IgD-negative memory B cell (primary cell): ENCODE measurements at regions not wholly inside any gene's neighbourhood (a gene's known extent, or its start where the extent isn't known, plus 50 kb on each side); places are given as distances from the start of the nearest gene placed in this dataset.

Experiments
- H3K27ac Mint-ChIP-seq, 3 donors: one replicate each; pipeline ENCODE4 v1.8.0; 2020 to 2022; ENCODE audit warnings: mild to moderate bottlenecking in 3 of 3, mixed read lengths in 3 of 3, moderate library complexity in 1 of 3
- H3K27me3 Mint-ChIP-seq: one replicate; pipeline ENCODE4 v1.8.0; 2021; ENCODE audit warnings: mixed read lengths
- H3K36me3 Mint-ChIP-seq: one replicate; pipeline ENCODE4 v1.8.0; 2020; ENCODE audit warnings: mild to moderate bottlenecking, mixed read lengths
- H3K4me1 Mint-ChIP-seq, 3 donors: one replicate each; pipeline ENCODE4 v1.8.0; 2020 to 2022; ENCODE audit warnings: mixed read lengths in 3 of 3, mild to moderate bottlenecking in 1 of 3
- H3K4me3 Mint-ChIP-seq, 4 donors: one replicate each; pipeline ENCODE4 v1.8.0; 2020 to 2022; ENCODE audit warnings: mild to moderate bottlenecking in 4 of 4, mixed read lengths in 4 of 4, moderate library complexity in 3 of 4
- H3K9me3 Mint-ChIP-seq, 3 donors: one replicate each; pipeline ENCODE4 v1.8.0; 2020 to 2021; ENCODE audit warnings: mixed read lengths in 3 of 3, mild to moderate bottlenecking in 1 of 3

DNA sequence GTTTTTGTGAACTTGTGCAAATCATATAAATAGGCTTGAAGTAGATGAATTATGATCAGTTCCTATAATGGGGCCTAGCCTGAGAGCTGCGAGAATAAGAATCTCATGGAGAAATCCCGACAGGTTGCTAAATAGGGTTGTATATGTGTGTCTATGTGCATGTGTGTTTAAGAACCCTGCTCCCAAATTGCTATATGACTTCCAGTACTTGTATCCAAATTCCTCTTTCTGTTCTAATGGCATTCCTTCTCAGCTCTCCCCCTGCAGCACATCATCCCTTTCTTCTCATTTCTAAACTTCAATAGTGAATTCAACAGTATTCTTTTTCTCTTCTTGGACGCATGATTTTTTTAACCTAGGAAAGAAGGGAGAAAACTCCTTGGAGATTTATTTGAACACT lies 277.2 kb downstream of the GAS1 start:
- no peak overlapping the region for H3K4me3 Mint-ChIP-seq
- no peaks in the 10 kb centered on the region for H3K4me1 Mint-ChIP-seq
- no peak overlapping the region for H3K27ac Mint-ChIP-seq
- H3K27me3 Mint-ChIP-seq, result peaks cover 1% of the 10 kb centered on the region
- H3K9me3 Mint-ChIP-seq, result peaks cover under 1 to 7% (median 5%) of the 10 kb centered on the region in 3 donors
- H3K36me3 Mint-ChIP-seq, result no peaks in the 10 kb centered on the region

DNA sequence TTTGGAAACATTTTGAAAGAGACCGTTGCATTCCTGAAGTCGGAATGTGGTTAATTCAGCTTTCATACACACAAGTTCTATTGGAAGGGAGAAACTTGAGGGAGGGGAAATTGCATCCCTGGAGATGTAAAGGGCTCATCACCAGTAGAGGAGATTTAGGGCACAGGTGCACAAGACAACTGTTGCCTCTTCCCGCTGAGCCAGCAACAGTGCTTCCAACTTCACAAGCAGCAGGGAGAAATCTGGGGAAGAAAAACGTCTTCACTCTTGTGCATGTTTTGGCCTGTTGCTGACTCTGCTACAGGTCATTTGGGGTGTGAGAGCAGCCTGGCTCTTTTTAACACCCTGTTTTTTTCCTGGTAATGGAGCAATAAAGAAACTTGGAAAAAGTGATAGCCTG lies 277.9 kb downstream of the GAS1 start:
- Mint-ChIP-seq H3K27ac (no peak overlapping the region), H3K4me3 (no peak overlapping the region), H3K9me3 (peaks cover 0 to 7% (median 5%) of the 10 kb centered on the region in 3 donors), H3K36me3 (no peaks in the 10 kb centered on the region), H3K4me1 (no peaks in the 10 kb centered on the region), H3K27me3 (peaks cover 1% of the 10 kb centered on the region)

DNA sequence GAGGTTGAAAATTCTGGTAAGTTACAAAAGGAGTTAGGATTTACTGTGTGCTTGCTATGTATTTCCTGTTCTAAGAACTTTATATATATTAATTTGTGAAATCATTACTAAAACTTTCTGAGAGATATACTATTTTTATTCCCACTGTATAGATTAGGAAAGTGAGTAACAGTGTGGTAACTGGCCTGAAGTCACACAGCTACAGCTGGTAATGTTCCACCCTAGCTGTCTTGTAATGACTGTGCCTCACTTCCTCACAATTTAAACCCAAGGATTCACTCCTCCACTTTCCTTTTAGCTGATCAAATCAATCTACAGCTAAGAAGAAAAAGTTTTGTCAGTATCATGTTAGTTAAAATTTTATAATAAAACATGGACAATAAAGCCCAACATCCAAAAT lies 278.8 kb downstream of the GAS1 start:
- Mint-ChIP-seq H3K27ac (no peak overlapping the region), H3K27me3 (peaks cover 1% of the 10 kb centered on the region), H3K9me3 (peaks cover 0 to 7% (median 5%) of the 10 kb centered on the region in 3 donors), H3K4me1 (no peaks in the 10 kb centered on the region), H3K36me3 (no peaks in the 10 kb centered on the region), H3K4me3 (no peak overlapping the region)

DNA sequence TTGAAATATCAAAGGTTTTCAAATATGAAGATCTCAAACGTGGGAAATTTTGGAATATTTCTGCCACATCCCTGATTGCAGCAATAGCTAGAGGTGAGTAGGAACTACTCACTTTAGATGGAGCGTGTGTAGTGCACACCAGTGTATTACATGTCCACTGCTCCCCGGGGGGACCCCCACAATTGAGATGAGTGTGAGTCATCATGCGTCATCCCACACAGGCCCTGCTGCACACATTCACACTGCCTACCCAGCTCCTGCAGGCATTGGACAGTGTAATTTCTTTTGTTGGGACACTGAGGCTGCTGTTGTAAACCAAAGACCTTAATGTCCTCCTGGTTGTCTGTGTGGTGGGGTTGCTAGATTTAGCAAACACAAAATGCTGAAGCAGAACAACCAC lies 280.0 kb downstream of the GAS1 start:
- Mint-ChIP-seq H3K36me3 (no peaks in the 10 kb centered on the region), H3K4me3 (no peak overlapping the region), H3K27ac (no peak overlapping the region), H3K9me3 (peaks cover 0 to 7% (median 5%) of the 10 kb centered on the region in 3 donors), H3K4me1 (no peaks in the 10 kb centered on the region), H3K27me3 (peaks cover 2% of the 10 kb centered on the region)

DNA sequence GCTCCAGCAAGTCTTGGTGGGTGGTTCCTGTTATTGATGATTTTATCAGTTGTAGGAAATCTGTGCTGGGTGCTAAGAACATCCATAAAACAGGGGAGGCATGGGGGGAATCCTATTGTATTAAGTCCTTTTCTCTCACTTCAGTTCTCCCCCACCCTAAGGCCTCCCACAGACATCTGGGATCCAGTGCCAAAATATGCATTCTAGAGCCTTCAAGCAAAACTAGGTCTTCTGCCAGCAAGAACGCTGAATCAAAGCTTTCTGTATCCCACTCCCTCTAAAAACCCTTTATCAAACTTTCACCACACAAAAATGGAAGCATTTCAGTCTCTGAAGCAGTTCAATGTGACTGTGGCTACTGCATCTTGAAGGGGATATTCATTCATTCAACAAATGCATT lies 281.9 kb downstream of the GAS1 start:
- Mint-ChIP-seq H3K36me3 (no peaks in the 10 kb centered on the region), H3K9me3 (no peaks in the 10 kb centered on the region), H3K4me3 (no peak overlapping the region), H3K27me3 (peaks cover 2% of the 10 kb centered on the region), H3K4me1 (no peaks in the 10 kb centered on the region), H3K27ac (no peak overlapping the region)

DNA sequence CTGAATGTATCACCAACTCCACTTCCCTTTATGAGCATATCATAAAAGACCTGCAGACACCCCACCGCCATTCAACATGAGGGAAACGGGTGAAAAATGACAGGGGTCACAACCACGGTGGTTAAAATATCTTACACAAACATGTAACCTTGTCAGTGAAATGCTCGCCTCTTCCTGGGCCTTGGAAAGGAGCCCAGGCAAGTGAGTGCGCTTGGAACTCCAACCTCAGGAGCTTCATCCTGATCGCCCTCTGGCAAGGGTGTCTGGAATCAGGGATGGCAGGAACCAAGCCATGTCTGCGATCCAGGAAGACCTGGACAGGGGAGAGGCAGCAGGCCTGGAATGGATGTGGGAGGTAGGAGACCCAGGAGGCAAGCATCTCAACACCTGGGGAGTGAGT lies 282.7 kb downstream of the GAS1 start:
- peaks cover 4% of the 10 kb centered on the region for H3K27me3 Mint-ChIP-seq
- H3K4me1 Mint-ChIP-seq, result no peaks in the 10 kb centered on the region
- no peak overlapping the region for H3K4me3 Mint-ChIP-seq
- H3K27ac Mint-ChIP-seq, result peak overlapping the region in 1 of 3 donors; percentile 91
- H3K9me3 Mint-ChIP-seq, result no peaks in the 10 kb centered on the region
- peaks cover 2% of the 10 kb centered on the region for H3K36me3 Mint-ChIP-seq

DNA sequence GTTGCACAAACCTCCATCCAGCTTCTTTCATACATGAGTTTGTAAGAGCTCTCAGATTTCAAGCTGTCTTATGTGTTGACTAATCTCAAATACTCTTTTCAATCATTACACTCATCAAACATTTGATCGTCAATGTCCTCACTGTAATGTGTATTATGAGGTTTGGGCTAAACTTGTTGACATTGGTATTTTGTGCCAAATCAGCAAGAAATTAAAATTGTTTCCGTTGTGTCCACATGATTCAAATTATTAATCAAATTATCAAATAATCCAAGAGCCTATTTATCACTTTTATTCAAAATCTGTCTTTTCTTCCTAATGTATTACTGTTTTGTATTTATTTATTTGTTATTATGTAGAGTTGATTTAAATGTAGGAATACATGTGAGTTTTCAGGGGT lies 283.4 kb downstream of the GAS1 start:
- peaks cover 4% of the 10 kb centered on the region for H3K27me3 Mint-ChIP-seq
- no peak overlapping the region for H3K4me3 Mint-ChIP-seq
- no peaks in the 10 kb centered on the region for H3K4me1 Mint-ChIP-seq
- peaks cover 2% of the 10 kb centered on the region for H3K36me3 Mint-ChIP-seq
- H3K27ac Mint-ChIP-seq, result no peak overlapping the region
- no peaks in the 10 kb centered on the region for H3K9me3 Mint-ChIP-seq

DNA sequence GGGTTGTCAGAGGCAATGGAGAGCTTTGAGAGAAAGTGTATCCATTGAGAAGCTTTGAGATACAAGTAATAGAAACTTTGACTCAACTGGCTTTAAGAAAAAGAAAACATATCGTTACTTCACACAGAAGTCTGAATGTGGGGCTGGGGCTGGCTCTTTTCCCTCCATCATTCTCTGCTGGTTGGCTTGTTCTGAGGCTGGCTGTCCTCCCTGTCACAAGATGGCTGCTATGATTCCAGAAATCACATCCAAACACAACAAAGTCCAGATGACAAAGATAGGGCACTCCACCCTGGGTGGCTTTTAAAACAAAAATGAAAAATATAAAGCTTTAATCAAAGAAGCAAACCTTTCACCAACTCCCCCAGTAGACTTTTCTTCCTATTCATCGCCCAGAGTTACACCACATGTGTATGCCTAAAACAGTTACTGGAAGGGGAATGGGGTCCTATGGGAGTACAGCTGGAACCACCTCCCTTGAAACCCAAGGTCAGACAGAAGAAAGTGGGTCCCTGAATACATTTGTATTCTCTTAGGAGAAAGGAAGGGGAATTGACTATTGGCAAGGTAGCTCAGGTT lies 284.3 kb downstream of the GAS1 start:
- Mint-ChIP-seq H3K27ac (no peak overlapping the region), H3K36me3 (peaks cover 2% of the 10 kb centered on the region), H3K4me1 (no peaks in the 10 kb centered on the region), H3K9me3 (no peaks in the 10 kb centered on the region), H3K4me3 (no peak overlapping the region), H3K27me3 (peaks cover 4% of the 10 kb centered on the region)

DNA sequence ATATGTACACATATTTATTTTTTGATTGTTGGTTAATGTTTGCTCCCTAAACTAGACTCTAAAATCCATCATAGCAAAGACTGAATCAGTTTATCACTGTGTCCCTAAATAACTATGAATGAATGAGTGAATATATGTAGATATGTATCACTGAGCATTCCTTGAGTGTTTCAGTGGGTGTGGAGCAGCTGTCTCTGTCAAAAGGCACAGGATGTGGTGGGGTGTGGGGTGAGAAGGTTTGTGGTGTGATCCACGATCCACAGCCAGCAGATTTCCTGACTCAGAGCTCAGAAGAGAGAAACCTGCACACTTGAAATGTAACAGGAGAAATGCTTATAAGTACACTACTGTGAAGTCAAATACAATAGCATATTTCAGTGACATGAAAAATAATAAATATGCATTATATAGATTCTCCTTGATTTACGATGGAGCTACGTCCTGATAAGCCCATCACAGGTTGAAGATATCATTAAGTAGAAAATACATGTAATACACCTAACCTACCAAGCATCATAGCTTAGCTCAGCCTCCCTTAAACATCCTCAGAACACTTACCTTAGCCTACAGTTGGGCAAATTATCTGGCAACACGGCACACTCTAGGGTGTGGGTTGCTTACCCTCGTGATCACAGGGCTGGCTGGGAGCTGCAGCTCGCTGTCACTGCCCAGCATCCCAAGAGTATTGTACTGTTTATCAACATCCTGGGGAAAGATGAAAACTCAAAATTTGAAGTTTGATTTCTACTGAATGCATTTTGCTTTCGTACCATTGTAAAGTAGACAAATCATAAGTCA lies 287.0 kb downstream of the GAS1 start:
- Mint-ChIP-seq H3K27me3 (peaks cover 4% of the 10 kb centered on the region), H3K4me1 (no peaks in the 10 kb centered on the region), H3K27ac (no peak overlapping the region), H3K9me3 (no peaks in the 10 kb centered on the region), H3K4me3 (no peak overlapping the region), H3K36me3 (peaks cover 2% of the 10 kb centered on the region)

DNA sequence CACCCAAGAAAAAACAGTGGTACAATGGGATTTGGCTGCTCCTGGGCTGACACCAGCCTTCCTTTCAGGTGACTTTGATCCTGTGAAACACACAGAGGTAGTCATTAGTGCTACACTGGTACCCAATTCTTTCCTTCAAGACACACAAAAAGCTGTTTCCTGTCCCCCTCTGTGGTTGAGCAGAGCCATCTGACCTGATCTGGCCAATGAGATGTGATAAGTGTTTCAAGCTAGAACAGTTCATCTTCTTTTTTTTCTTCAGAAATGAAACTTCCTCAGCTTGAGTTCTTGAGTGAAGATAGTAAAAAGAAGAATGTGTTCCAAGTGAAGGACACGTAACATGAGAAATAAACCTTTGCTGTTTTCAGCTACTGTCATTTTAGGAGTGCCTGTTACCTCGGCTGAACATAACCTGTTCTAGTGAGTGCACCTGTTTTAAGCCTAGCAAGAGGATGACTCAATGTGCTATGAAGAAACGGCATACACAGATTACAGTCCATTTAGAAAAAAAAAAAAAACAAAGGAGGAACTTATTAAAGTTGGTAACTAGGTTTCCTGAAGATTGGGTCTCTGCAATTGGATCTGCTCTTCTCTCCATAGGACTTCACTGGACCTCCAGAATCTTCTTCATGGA lies 287.8 kb downstream of the GAS1 start:
- no peaks in the 10 kb centered on the region for H3K9me3 Mint-ChIP-seq
- H3K4me1 Mint-ChIP-seq, result no peaks in the 10 kb centered on the region
- no peak overlapping the region for H3K4me3 Mint-ChIP-seq
- peaks cover 4% of the 10 kb centered on the region for H3K27me3 Mint-ChIP-seq
- H3K27ac Mint-ChIP-seq, result no peak overlapping the region
- peaks cover 2% of the 10 kb centered on the region for H3K36me3 Mint-ChIP-seq

DNA sequence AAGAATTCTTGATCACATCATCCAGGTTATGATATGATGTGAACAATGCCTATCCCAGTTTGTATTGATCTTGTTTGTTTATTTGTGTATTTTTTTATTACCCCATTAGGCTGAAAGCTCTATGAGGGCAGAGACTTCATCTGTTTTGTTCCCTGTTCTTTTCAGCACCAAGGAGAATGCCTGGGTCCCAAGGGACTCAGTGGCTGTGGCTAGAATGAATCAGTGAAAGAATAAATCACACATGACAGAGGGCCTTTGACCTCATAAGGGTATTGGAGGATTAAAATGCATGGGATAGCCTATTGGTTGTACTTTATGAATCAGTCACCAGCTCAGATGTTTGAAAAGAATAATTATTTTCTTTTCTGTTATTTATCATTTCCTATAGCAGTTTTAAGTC lies 292.2 kb downstream of the GAS1 start:
- H3K27me3 Mint-ChIP-seq, result peaks cover 8% of the 10 kb centered on the region
- H3K4me3 Mint-ChIP-seq, result no peak overlapping the region
- peaks cover under 1 to 2% (median 2%) of the 10 kb centered on the region in 3 donors for H3K4me1 Mint-ChIP-seq
- no peak overlapping the region for H3K27ac Mint-ChIP-seq
- H3K36me3 Mint-ChIP-seq, result peaks cover under 1% of the 10 kb centered on the region
- H3K9me3 Mint-ChIP-seq, result peaks cover 0 to 2% (median 0%) of the 10 kb centered on the region in 3 donors

DNA sequence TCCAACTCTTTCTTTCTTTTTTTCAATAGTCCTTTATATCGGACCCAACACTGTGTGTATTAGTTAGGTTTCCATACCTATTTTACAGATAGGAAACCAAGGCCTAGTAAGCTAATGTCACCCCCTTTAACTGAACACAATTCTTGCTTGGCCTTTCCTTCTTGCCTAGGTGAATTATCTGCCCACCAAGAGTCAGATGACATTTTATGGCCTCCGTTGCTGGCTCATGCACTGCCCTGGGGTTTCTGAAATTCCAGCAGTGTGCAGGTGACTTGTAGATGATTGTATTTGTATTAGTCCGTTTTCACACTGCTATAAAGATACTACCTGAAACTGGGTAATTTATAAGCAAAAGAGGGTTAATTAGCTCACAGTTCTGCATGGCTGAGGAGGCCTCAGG lies 293.8 kb downstream of the GAS1 start:
- H3K27me3 Mint-ChIP-seq, result peaks cover 6% of the 10 kb centered on the region
- H3K9me3 Mint-ChIP-seq, result peaks cover 0 to 2% (median 0%) of the 10 kb centered on the region in 3 donors
- no peaks in the 10 kb centered on the region for H3K36me3 Mint-ChIP-seq

DNA sequence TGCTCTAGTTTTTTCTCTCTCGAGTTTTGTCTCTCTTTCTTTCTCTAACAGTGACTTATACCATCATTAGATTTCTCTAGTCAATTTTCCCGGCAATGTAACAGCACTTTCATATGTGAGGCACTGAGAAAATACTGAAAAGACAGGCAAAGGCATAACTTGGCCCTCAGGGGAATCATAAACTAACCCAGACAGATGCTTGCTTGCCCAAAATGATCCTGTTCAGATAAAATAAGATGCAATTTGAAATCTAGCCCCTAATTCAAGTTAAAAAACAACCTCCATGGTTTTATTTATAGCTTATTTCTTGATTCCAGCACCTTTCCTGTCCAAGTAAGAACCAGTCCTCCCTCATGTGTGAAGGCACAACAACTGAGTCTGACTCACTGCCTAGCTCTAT lies 294.6 kb downstream of the GAS1 start:
- Mint-ChIP-seq H3K36me3 (no peaks in the 10 kb centered on the region), H3K4me3 (no peak overlapping the region), H3K4me1 (peaks cover 2 to 4% (median 3%) of the 10 kb centered on the region in 3 donors), H3K9me3 (peaks cover 0 to 2% (median 0%) of the 10 kb centered on the region in 3 donors), H3K27ac (no peak overlapping the region), H3K27me3 (peaks cover 6% of the 10 kb centered on the region)

More for the DNA sequence above, 293.8 kb downstream of the GAS1 start:
- Mint-ChIP-seq H3K27ac (no peak overlapping the region), H3K4me3 (no peak overlapping the region), H3K4me1 (peaks cover 2 to 4% (median 3%) of the 10 kb centered on the region in 3 donors)

DNA sequence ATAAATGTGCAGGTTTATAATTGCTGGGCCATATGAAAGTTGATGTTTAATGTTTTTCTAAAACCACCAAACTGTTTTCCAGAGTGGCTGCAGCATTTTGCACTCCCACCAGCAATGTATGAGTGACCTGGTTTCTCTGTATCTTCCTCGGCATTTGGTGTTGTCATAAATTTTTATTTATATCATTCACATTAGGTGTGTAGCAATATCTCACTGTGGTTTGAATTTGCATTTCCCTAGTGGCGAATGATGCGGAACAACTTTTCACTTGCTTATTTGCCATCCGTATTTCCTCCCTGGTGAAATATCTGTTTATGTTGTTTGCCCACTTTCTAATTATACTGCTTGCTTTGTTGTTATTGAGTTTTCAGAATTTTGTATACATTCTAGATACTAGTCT lies 295.7 kb upstream of the TUT7 start:
- H3K9me3 Mint-ChIP-seq, result peaks cover 0 to 2% (median 0%) of the 10 kb centered on the region in 3 donors

DNA sequence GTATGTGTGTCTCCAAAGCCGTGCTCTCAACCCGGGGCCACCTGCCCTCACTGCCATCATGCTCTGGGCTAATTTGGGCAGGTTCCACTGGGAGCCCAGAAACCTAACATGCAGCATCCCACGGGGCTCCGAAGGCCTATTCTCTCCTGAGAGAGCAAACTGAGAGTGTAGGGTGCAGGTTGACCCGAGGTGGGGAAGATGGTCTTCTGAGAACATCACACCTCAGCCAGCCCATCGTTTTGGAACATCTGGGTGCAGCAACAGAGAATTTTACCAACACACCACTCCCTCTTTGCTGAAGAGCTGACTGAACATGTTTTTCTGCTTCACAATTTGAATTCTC lies 294.6 kb upstream of the TUT7 start:
- Mint-ChIP-seq H3K36me3 (no peaks in the 10 kb centered on the region), H3K27ac (no peak overlapping the region), H3K9me3 (peaks cover 0 to 2% (median 0%) of the 10 kb centered on the region in 3 donors), H3K27me3 (peaks cover 4% of the 10 kb centered on the region), H3K4me1 (peaks cover 2 to 5% (median 4%) of the 10 kb centered on the region in 3 donors), H3K4me3 (no peak overlapping the region)

More for the DNA sequence above, 295.7 kb upstream of the TUT7 start:
- peaks cover 4% of the 10 kb centered on the region for H3K27me3 Mint-ChIP-seq
- no peak overlapping the region for H3K27ac Mint-ChIP-seq
- H3K4me3 Mint-ChIP-seq, result no peak overlapping the region
- H3K36me3 Mint-ChIP-seq, result no peaks in the 10 kb centered on the region
- peaks cover 2 to 5% (median 4%) of the 10 kb centered on the region in 3 donors for H3K4me1 Mint-ChIP-seq
